GM23248 (cell line): ENCODE measurements at regions not wholly inside any gene's neighbourhood (a gene's known extent, or its start where the extent isn't known, plus 50 kb on each side); places are given as distances from the start of the nearest gene placed in this dataset.

Source experiments
- EZH2 ChIP-seq: fragments of 200-600 bp; sonication (generic); IDR thresholded peaks from 2 replicates; pipeline ENCODE4 v1.6.1; 2018; ENCODE audit warnings: antibody characterized with exemption, mild to moderate bottlenecking; ENCODE audit not compliant: insufficient read depth, poor library complexity, severe bottlenecking
- EZH2phosphoT487 ChIP-seq: fragments of 200-600 bp; sonication (generic); IDR thresholded peaks from 2 replicates; pipeline ENCODE4 v1.6.1; 2018; ENCODE audit warnings: antibody characterized with exemption, moderate library complexity, mild to moderate bottlenecking, low read depth; ENCODE audit not compliant: insufficient read depth

GRCh38 chr11:32531528-32531927, 52.1 kb upstream of the EIF3M start:
- TF ChIP-seq EZH2 (no peak), EZH2phosphoT487 (no peak)
